Testis (tissue), 2 donors: ENCODE measurements at regions not wholly inside any gene's neighbourhood (a gene's known extent, or its start where the extent isn't known, plus 50 kb on each side); places are given as distances from the start of the nearest gene placed in this dataset.
"Not testable (repeated sequence)": the region's sequence is repeated elsewhere in the genome, so short reads cannot be mapped to it uniquely, and the experiment has no call there.

ENCODE experiments used
- DNase-seq: peaks from one replicate; pipeline ENCODE4 v3.0.0-alpha.2; 2019
- H3K27ac ChIP-seq, 2 donors: fragments of 200-600 bp; sonication (generic); one replicate each; pipeline ENCODE4 v1.5.1; 2019
- H3K27me3 ChIP-seq: fragments of 200-600 bp; sonication (generic); one replicate; pipeline ENCODE4 v1.5.1; 2019
- H3K36me3 ChIP-seq: fragments of 200-600 bp; sonication (generic); one replicate; pipeline ENCODE4 v1.5.1; 2017; ENCODE audit warnings: low read depth; ENCODE audit errors: missing control alignments
- H3K4me1 ChIP-seq: fragments of 200-600 bp; sonication (generic); one replicate; pipeline ENCODE4 v1.5.1; 2019
- H3K4me3 ChIP-seq, 2 donors: fragments of 200-600 bp; sonication (generic); one replicate each; pipeline ENCODE4 v1.5.1; 2017 to 2019
- H3K9me3 ChIP-seq: fragments of 200-600 bp; sonication (generic); one replicate; pipeline ENCODE4 v1.5.1; 2017
- CTCF ChIP-seq, 3 experiments: fragments of 450-650 bp in 2 of 3; fragments of 200-600 bp in 1 of 3; sonication (generic) in 1 of 3; IDR thresholded peaks; one replicate each; pipeline ENCODE4 v1.5.1; 2016 to 2019; ENCODE audit warnings: antibody characterized with exemption in 3 of 3, mild to moderate bottlenecking in 2 of 3, moderate library complexity in 1 of 3
- POLR2A ChIP-seq: fragments of 450-650 bp; IDR thresholded peaks from one replicate; pipeline ENCODE4 v1.6.1; 2017; ENCODE audit warnings: antibody characterized with exemption, mild to moderate bottlenecking, moderate library complexity
- WGBS, 2 donors: methylation state at CpG; one replicate each; pipeline ENCODE4 v1.1.5; 2018; 5-methylcytosine and 5-hydroxymethylcytosine counted together
- intact Hi-C: fragments of 100-400 bp; cut with DNase I; formaldehyde crosslinking; loops from one replicate; pipeline ENCODE4 v1.15.1; 2023; ENCODE audit warnings: low total_unique reads

DNA sequence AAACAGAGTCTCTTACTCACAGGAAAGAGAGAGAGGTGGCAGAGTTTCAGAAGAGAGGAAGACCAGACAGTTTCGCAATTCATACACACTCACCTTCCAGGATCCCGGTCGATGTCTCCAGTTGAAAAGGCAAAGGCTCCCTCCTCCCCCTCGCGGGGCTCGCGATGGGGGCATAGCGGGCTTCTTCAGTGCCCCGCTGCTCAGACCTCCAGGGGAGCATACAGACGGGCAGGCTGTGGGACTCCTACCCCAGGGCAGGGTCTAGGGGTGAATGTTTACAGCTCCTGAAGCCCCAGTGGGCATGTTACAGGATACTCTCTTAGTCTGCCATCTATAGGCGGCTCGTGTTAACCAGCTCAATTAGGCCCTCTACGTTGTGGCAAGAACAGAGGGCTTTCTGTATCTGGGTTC is 139.2 kb downstream of the SLITRK5 start:
- 46 to 52% methylated on average over 13 of the region's 13 CpGs for WGBS, 2 donors
- no peak overlapping the region for H3K27ac ChIP-seq
- H3K27me3 ChIP-seq = no peaks in the 10 kb centered on the region
- intact Hi-C loops = no loop called here
- H3K9me3 ChIP-seq = no peaks in the 10 kb centered on the region
- H3K4me3 ChIP-seq = peak overlapping the region; percentile 42 to 45
- no peak for TF ChIP-seq CTCF (IDR thresholded peaks at IDR 0.05)
- no peak for TF ChIP-seq POLR2A
- no peaks in the 10 kb centered on the region for H3K36me3 ChIP-seq
- DNase-seq = peak; percentile 18
- no peaks in the 10 kb centered on the region for H3K4me1 ChIP-seq

DNA sequence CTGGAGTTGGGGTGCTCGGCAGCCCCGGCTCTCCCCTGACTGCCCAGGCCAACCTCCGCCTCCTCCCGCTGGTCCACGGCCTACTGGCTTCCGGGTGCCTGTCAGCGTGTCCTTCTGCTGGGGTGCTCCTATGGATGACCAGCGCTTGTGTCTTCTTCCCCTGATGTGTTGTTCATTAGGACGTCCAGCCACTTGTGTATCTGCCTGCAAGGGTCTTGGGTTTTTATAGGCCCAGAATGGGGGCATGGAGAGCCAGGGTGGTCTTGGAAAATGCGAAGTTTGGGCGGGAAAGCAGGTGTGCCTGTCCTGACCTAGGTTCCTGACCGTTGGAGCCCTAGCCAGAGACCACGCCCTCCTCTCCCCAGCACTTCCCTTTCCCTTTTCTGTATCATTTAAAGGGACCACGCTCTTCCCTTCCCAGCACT is 139.8 kb downstream of the SLITRK5 start:
- peak; percentile 57 for DNase-seq
- H3K9me3 ChIP-seq = no peaks in the 10 kb centered on the region
- H3K4me3 ChIP-seq = peak overlapping the region; percentile 42 to 45
- TF ChIP-seq CTCF (IDR thresholded peaks at IDR 0.05) (no peak), POLR2A (no peak)
- no peaks in the 10 kb centered on the region for H3K27me3 ChIP-seq
- H3K27ac ChIP-seq = no peak overlapping the region
- WGBS, 2 donors = 69 to 70% methylated on average over 6 to 14 of the region's 14 CpGs
- intact Hi-C loops = no loop called here
- no peaks in the 10 kb centered on the region for H3K4me1 ChIP-seq
- no peaks in the 10 kb centered on the region for H3K36me3 ChIP-seq

GRCh38 chr13:87814403-87814802 is 143.2 kb downstream of the SLITRK5 start:
- Histone ChIP-seq H3K36me3 (no peaks in the 10 kb centered on the region), H3K27ac (no peak overlapping the region), H3K4me3 (no peak overlapping the region), H3K27me3 (no peaks in the 10 kb centered on the region), H3K9me3 (no peaks in the 10 kb centered on the region), H3K4me1 (no peaks in the 10 kb centered on the region)
- TF ChIP-seq CTCF (IDR thresholded peaks at IDR 0.05) = no peak
- TF ChIP-seq POLR2A = no peak
- intact Hi-C loops = no loop called here
- 74 to 75% methylated on average over 3 of the region's 3 CpGs for WGBS, 2 donors
- DNase-seq = no peak

DNA sequence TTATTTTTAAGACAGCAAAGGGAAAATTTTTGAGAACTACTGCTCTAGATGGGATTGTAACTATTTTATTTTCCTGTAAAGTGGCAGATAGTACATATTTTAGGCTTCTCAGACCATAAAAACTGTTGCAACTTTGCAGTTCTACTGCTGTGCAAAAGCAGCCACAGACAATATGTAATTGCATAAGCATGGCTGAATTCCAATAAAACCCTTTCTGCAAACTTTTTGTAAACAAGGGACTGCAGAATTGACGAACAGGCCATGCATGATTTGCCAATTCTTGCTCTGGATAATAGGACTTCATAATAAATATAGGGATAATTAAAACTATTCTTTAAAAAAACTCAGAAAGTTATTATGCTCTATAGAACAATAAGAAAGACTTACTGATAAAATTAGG is 149.1 kb downstream of the SLITRK5 start:
- intact Hi-C loops = no loop called here
- Histone ChIP-seq H3K36me3 (no peaks in the 10 kb centered on the region), H3K27ac (no peak overlapping the region), H3K27me3 (no peaks in the 10 kb centered on the region), H3K4me1 (no peaks in the 10 kb centered on the region), H3K9me3 (no peaks in the 10 kb centered on the region), H3K4me3 (no peak overlapping the region)
- DNase-seq = no peak
- no peak for TF ChIP-seq CTCF (IDR thresholded peaks at IDR 0.05)
- no peak for TF ChIP-seq POLR2A
- WGBS, 2 donors = 27 to 30% methylated on average over 1 of the region's 1 CpG

DNA sequence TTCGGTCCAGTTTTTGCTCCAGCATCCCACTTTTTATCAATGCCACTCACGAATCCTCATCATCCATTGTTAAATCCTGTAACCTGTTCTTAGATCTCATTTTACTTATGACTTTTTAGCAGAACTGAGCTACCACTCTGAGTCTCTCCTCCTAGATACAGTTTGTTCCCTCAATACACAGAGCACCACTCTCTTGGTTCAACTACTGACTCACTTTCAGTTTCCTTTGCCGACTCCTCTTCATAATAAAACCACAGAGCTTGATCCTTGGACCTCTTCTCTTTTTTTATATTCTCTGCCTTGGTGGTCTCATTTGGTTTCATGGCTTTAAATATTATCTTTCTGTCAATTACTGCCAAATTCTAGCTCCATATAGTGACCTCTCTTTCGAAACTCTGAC is 150.3 kb downstream of the SLITRK5 start:
- Histone ChIP-seq H3K4me3 (no peak overlapping the region), H3K4me1 (no peaks in the 10 kb centered on the region), H3K27me3 (no peaks in the 10 kb centered on the region), H3K27ac (no peak overlapping the region), H3K9me3 (no peaks in the 10 kb centered on the region), H3K36me3 (no peaks in the 10 kb centered on the region)
- intact Hi-C loops = no loop called here
- 53 to 61% methylated on average over 4 of the region's 4 CpGs for WGBS, 2 donors
- TF ChIP-seq POLR2A (no peak), CTCF (IDR thresholded peaks at IDR 0.05) (no peak)
- DNase-seq = no peak

- H3K27me3 ChIP-seq, H3K27ac ChIP-seq, H3K36me3 ChIP-seq, DNase-seq, H3K4me1 ChIP-seq, intact Hi-C loops, H3K4me3 ChIP-seq, H3K9me3 ChIP-seq: not testable (repeated sequence)
- 81 to 89% methylated on average over 2 of the region's 2 CpGs for WGBS, 2 donors
Observed at GRCh38 chr13:87826301-87826700, 155.1 kb downstream of the SLITRK5 start.
